Fibroblast of lung (primary cell): ENCODE measurements at regions not wholly inside any gene's neighbourhood (a gene's known extent, or its start where the extent isn't known, plus 50 kb on each side); places are given as distances from the start of the nearest gene placed in this dataset.

Source experiments
- DNase-seq, 2 donors: peaks; one replicate each; pipeline versions ENCODE4 v3.0.0 to v3.0.0-alpha.2; 2010; ENCODE audit warnings: low read depth in 2 of 2
- H2AFZ ChIP-seq: 2 replicates; pipeline ENCODE4 v1.5.1; 2012; ENCODE audit warnings: low read length, control low read depth, inconsistent platforms
- H3K27ac ChIP-seq: 2 replicates; pipeline ENCODE4 v1.5.1; 2011; ENCODE audit warnings: low read length, control low read depth; ENCODE audit not compliant: insufficient read depth
- H3K27me3 ChIP-seq: 2 replicates; pipeline ENCODE4 v1.5.1; 2011; ENCODE audit warnings: mild to moderate bottlenecking, low read length; ENCODE audit not compliant: control insufficient read depth, insufficient read depth
- H3K36me3 ChIP-seq: 2 replicates; pipeline ENCODE4 v1.5.1; 2011; ENCODE audit warnings: low read length; ENCODE audit not compliant: control insufficient read depth, insufficient read depth
- H3K4me1 ChIP-seq: 2 replicates; pipeline ENCODE4 v1.5.1; 2011; ENCODE audit warnings: low read length; ENCODE audit not compliant: control insufficient read depth, insufficient read depth; ENCODE audit errors: extremely low read depth
- H3K4me2 ChIP-seq: 2 replicates; pipeline ENCODE4 v1.5.1; 2011; ENCODE audit warnings: low read length, control low read depth; ENCODE audit not compliant: insufficient read depth; ENCODE audit errors: extremely low read depth
- H3K4me3 ChIP-seq, 4 experiments: fragments of 200-600 bp in 1 of 4; sonication (generic) in 1 of 4; replicated peaks in 1 of 4; 2 replicates each; pipeline ENCODE4 v1.5.1; 2011 to 2016; ENCODE audit warnings: low read length in 4 of 4, low read depth in 3 of 4, mild to moderate bottlenecking in 3 of 4, control low read depth in 2 of 4, inconsistent platforms in 1 of 4, mixed read lengths in 1 of 4; ENCODE audit not compliant: insufficient read depth in 1 of 4; ENCODE audit errors: control extremely low read depth in 1 of 4
- H3K79me2 ChIP-seq: 2 replicates; pipeline ENCODE4 v1.5.1; 2012; ENCODE audit warnings: mild to moderate bottlenecking, low read length, inconsistent platforms; ENCODE audit not compliant: control insufficient read depth, insufficient read depth
- H3K9ac ChIP-seq: 2 replicates; pipeline ENCODE4 v1.5.1; 2011; ENCODE audit warnings: mild to moderate bottlenecking, low read length, control low read depth; ENCODE audit not compliant: insufficient read depth
- H3K9me3 ChIP-seq: 2 replicates; pipeline ENCODE4 v1.5.1; 2012; ENCODE audit warnings: low read depth, low read length; ENCODE audit not compliant: control insufficient read depth, insufficient read depth
- H4K20me1 ChIP-seq: 2 replicates; pipeline ENCODE4 v1.5.1; 2011; ENCODE audit warnings: low read length; ENCODE audit not compliant: control insufficient read depth, insufficient read depth; ENCODE audit errors: extremely low read depth
- CTCF ChIP-seq, 2 donors: IDR thresholded peaks in 1 of 2; conservative IDR thresholded peaks in 1 of 2; 1 replicate in 1 of 2; 2 replicates in 1 of 2; pipeline ENCODE4 v1.5.1; 2011 to 2012; ENCODE audit warnings: low read length in 2 of 2, control low read depth in 1 of 2, inconsistent platforms in 1 of 2, low read depth in 1 of 2, mild to moderate bottlenecking in 1 of 2
- EZH2 ChIP-seq: IDR thresholded peaks from 2 replicates; pipeline ENCODE4 v1.5.1; 2012; ENCODE audit warnings: low read length, control low read depth, mild to moderate bottlenecking; ENCODE audit errors: missing control alignments

- no peak overlapping the region for H3K4me3 ChIP-seq
- TF ChIP-seq CTCF (conservative IDR thresholded peaks at IDR 0.05 in 1 of 2, IDR thresholded peaks at IDR 0.05 in 1 of 2; ENCODE audit: low read depth in 1 of 2, low read length in 2 of 2) (no peak), EZH2 (no peak)
- H3K9me3 ChIP-seq, result no peaks in the 10 kb centered on the region
Measured at GRCh38 chr4:14596437-14596836, 405.8 kb upstream of the CPEB2 start.

GRCh38 chr4:14596904-14597303, 405.4 kb upstream of the CPEB2 start:
- no peak overlapping the region for H3K4me2 ChIP-seq
- H3K4me3 ChIP-seq, result no peak overlapping the region
- no peaks in the 10 kb centered on the region for H4K20me1 ChIP-seq
- H3K36me3 ChIP-seq, result no peaks in the 10 kb centered on the region
- no peaks in the 10 kb centered on the region for H3K4me1 ChIP-seq
- no peaks in the 10 kb centered on the region for H3K79me2 ChIP-seq
- H3K9ac ChIP-seq, result no peak overlapping the region
- no peak for DNase-seq
- no peaks in the 10 kb centered on the region for H3K9me3 ChIP-seq
- H3K27ac ChIP-seq, result no peak overlapping the region
- no peak overlapping the region for H2AFZ ChIP-seq
- H3K27me3 ChIP-seq, result no peaks in the 10 kb centered on the region
- TF ChIP-seq CTCF (conservative IDR thresholded peaks at IDR 0.05 in 1 of 2, IDR thresholded peaks at IDR 0.05 in 1 of 2; ENCODE audit: low read depth in 1 of 2, low read length in 2 of 2) (no peak), EZH2 (no peak)

More at GRCh38 chr4:14596437-14596836, 405.8 kb upstream of the CPEB2 start:
- no peak for DNase-seq
- H4K20me1 ChIP-seq, result no peaks in the 10 kb centered on the region
- H3K4me2 ChIP-seq, result no peak overlapping the region
- H3K27me3 ChIP-seq, result no peaks in the 10 kb centered on the region
- H3K79me2 ChIP-seq, result no peaks in the 10 kb centered on the region
- H3K9ac ChIP-seq, result no peak overlapping the region
- H3K36me3 ChIP-seq, result no peaks in the 10 kb centered on the region
- no peak overlapping the region for H3K27ac ChIP-seq
- no peaks in the 10 kb centered on the region for H3K4me1 ChIP-seq
- no peak overlapping the region for H2AFZ ChIP-seq

GRCh38 chr4:14602206-14602605, 400.1 kb upstream of the CPEB2 start:
- Histone ChIP-seq H3K4me3 (no peak overlapping the region), H3K9ac (no peak overlapping the region), H4K20me1 (no peaks in the 10 kb centered on the region), H3K79me2 (no peaks in the 10 kb centered on the region), H3K4me1 (no peaks in the 10 kb centered on the region), H3K4me2 (no peak overlapping the region), H2AFZ (no peak overlapping the region), H3K36me3 (no peaks in the 10 kb centered on the region), H3K27me3 (no peaks in the 10 kb centered on the region), H3K9me3 (no peaks in the 10 kb centered on the region), H3K27ac (no peak overlapping the region)
- no peak for DNase-seq
- TF ChIP-seq EZH2 (no peak), CTCF (conservative IDR thresholded peaks at IDR 0.05 in 1 of 2, IDR thresholded peaks at IDR 0.05 in 1 of 2; ENCODE audit: low read depth in 1 of 2, low read length in 2 of 2) (no peak)
